Fibroblast of skin of left biceps (primary cell): ENCODE measurements at regions not wholly inside any gene's neighbourhood (a gene's known extent, or its start where the extent isn't known, plus 50 kb on each side); places are given as distances from the start of the nearest gene placed in this dataset.

Experiments
- DNase-seq, 2 experiments: peaks; one replicate each; pipeline ENCODE4 v3.0.0-alpha.2; 2013; ENCODE audit warnings: low read depth in 2 of 2

- peak; percentile 43 to 59 for DNase-seq
Observed at GRCh38 chr5:93929131-93929530, 187.7 kb upstream of the POU5F2 start.

- DNase-seq = no peak
Observed at GRCh38 chr5:93926831-93927620, 185.6 kb upstream of the POU5F2 start.

- DNase-seq = no peak
Observed at GRCh38 chr5:93925321-93925720, 183.9 kb upstream of the POU5F2 start.

DNA sequence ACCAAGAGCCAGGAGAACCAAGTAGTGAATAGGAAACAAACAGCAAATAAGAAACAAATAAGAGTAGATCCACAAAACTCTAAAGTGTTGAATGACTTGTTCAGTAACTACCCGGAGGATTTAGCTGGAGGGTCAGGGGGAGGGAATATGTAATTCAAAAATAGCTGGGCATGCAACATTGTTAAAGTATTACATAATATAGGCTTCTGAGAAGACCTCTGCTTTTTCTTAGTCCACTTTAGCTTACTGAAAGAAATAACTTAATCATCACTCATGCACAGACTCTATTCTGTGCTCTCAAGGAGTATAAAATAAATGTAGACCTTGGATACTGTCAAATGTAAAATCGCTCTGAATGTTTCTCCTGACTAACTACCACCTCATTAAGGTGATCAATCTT lies 183.2 kb upstream of the POU5F2 start:
- DNase-seq = no peak

DNA sequence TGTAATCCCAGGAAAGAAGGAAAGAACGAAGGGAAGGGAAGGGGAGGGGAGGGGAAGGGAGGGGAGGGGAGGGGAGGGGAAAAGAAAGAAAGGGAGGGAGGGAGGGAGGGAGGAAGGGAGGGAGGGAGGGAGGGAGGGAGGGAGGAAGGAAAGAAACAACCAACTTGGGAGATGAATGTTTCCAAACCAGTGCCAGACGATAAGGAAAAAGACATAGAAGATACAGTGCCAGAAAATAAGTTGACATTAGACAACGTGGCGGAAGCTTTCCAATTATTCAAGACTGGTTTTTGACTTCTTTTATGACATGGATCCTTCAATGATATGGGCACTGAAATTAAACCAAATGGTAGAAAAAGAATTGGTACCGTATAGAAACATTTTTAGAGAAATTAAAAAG lies 181.2 kb upstream of the POU5F2 start:
- DNase-seq = no peak

DNA sequence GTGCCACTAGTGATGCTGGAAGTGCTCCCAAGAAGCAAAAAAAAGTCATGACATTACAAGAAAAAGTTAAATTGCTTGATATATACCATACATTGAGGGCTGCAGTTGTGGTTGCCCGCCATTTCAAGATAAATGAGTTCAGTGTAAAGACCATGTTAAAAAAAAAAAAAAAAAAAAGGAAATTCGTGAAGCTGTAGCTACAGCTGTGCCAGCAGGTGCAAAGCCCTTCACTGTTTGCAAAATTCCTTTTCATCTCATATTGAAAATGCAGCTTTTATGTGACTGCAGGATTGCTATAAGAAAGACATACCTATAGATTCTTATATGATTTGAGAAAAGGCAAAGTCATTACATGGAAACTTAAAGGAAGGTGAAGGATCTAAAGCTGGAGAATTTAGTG lies 179.6 kb upstream of the POU5F2 start:
- no peak for DNase-seq

GRCh38 chr5:93916872-93917271 lies 175.5 kb upstream of the POU5F2 start:
- no peak for DNase-seq

DNA sequence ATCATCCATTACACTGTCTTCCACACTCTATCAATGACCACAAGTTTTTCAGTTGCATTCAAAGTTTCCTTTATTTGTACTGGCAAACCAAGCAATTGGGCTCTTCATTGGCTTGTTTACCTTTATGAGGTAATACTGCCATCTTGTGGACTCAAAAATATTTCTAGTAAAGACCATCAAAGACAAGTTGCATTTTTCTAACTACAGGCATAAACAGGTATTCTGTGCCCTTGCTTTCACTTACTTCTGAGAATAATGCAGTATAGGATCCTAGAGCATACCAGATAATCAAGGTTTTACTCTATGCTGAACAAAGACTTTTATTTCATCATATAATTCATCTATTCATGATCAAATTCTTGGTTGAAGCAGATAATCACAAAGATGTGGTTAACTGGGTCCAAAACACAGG lies 173.7 kb upstream of the POU5F2 start:
- peak in 1 of 2 experiments; percentile 21 for DNase-seq

DNA sequence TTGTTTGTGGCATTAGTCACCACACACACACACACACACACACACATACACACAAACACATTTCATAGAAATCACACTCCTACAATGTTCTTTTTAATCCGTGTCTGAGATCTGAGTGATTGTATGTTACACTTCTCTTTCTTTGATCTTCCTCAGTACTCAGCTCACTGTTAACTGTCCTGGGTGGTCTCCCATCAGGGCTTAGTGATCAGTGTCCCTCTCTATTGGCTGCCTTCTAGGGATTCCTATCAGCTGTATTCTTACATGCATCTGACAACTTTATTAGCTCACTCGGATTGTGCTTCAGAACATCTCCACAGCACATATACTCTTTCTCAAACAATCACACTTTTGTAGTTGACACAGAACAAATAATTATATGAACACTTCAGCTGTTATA lies 170.2 kb upstream of the POU5F2 start:
- no peak for DNase-seq

- no peak for DNase-seq
Observed at GRCh38 chr5:93909356-93909755, 168.0 kb upstream of the POU5F2 start.

- no peak for DNase-seq
Observed at GRCh38 chr5:93904917-93905316, 163.5 kb upstream of the POU5F2 start.

DNA sequence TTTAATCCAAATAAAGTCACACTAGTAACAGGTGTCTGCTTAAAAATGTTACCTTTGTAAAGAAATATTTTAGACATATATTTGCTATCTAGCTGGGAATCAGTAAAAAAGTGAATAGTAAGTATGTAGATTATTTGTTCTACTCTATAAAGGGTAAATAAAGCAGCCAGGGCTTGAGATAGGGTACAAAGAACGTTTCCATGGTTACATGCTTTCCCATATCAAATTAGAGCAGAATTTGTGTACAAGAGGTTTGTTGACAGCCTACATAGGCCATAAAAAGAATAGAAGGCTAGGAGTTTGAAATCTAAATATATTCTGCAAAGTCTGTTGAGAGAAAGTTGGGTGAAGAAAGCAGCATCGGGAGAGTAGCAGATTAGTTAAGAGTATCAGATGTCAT lies 160.9 kb upstream of the POU5F2 start:
- DNase-seq = no peak

DNA sequence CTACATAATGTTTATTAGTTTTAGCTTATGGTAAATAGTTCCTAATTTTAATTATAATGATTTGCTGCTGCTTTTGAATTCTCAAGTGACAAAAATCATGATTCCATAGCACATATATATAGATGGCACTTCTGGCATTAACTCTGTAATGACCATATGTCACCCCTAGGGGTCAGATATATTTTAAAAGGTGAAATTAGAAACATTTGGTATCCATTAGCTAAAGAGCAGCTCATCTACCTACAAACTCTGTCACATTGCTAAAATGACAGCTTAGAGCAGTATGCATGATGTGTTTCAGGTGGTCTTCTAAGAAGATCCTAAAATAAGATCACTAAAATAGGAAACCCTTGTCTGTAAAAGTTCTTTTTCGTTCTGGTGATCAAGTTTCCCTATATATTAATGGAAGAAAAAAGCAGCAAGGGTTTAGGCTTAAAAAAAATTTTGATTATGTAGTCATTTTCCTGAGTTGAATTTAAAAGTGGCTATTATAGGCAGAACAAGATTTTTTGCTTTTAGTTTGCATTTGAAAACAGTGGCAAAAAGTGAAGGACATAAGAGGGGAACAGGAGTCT lies 157.7 kb upstream of the POU5F2 start:
- DNase-seq = no peak

- no peak for DNase-seq
Observed at GRCh38 chr5:93894601-93895354, 153.4 kb upstream of the POU5F2 start.

GRCh38 chr5:93893075-93893474 lies 151.7 kb upstream of the POU5F2 start:
- DNase-seq = no peak

GRCh38 chr5:93892481-93892880 lies 151.1 kb upstream of the POU5F2 start:
- no peak for DNase-seq

GRCh38 chr5:93891491-93892480 lies 150.4 kb upstream of the POU5F2 start:
- DNase-seq = no peak

- DNase-seq = no peak
Observed at GRCh38 chr5:93890657-93891056, 149.3 kb upstream of the POU5F2 start.

GRCh38 chr5:93887678-93888077 lies 146.3 kb upstream of the POU5F2 start:
- DNase-seq = no peak

DNA sequence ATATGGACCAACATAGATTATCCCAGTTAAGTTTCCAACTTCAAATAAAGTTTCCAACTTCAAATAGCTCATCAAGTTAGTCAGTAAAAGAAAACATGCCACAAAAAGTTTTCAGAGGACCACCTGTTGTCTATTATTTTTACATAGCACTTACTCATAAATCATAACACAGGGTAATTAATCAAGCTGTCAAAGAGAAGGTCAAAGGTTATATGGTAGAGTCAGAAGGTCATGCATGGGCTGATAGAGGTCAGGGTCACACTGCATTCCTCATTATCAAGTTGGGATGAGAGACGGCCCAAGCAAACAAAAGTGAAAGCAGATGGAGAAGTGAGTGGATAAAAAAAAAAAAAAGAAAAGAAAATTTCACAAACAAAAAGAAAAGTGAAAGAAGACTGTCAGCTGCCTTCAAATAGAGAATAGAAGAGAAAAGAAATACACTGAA lies 145.5 kb upstream of the POU5F2 start:
- DNase-seq = no peak

DNA sequence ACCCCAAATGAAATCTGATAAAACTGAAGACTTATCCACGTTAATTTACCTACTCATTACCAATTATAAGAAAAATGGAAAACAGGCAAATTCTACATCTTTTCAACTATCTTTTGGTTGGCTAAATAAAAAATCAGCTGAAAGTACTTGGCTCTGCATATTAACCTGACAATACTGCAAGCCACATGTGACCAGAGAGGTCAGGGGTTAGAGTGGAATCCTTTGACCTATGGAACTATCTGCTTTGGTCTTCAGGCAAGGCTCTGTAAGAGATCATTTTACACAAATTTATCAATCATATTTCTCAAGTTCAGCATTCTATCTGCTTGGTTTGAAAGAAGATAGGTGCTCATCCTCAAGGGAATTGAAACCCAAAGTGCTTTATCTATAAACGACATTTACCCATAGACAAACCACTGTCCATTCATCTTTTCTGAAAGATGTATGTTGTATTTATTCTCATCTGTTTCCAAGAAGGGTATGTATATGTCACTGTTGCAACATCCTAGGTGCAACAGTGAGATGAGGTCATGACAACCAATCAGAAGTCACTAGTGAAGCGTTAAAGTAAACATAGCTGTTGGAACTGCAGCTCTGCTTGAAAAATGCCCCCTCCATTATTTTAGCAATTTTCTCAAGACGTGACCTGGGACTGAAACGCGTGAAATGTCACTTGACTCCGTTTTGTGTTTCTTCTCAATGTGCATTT lies 144.9 kb upstream of the POU5F2 start:
- no peak for DNase-seq
